HCT116 (cell line): ENCODE measurements at regions not wholly inside any gene's neighbourhood (a gene's known extent, or its start where the extent isn't known, plus 50 kb on each side); places are given as distances from the start of the nearest gene placed in this dataset.

Source experiments
- ATAC-seq: fragments of 200-7000 bp; cut with Tn5 transposase; 2 replicates; pipeline ENCODE4 v1.9.1; 2020; ENCODE audit warnings: mild to moderate bottlenecking, moderate library complexity
- BruUV-seq: library from RNA; stranded (reverse); fragments of 400-500 nt; replicated peaks from 2 replicates; lab custom pipeline; 2021; lab: Mats Ljungman, UMichigan
- CTCF ChIA-PET: fragments of 300-600 bp; sonication (Branson Sonifier 250); formaldehyde crosslinking; loops from one replicate; lab custom pipeline; 2021; ENCODE audit warnings: antibody characterized with exemption; lab: Charles Lee
- POLR2A ChIA-PET: fragments of 300-600, 350-600 bp; sonication (Branson Sonifier 250); formaldehyde crosslinking; loops from one replicate; lab custom pipeline; 2021; ENCODE audit warnings: antibody characterized with exemption; lab: Charles Lee
- RAD21 ChIA-PET, 2 experiments: fragments of 300-600 bp; sonication (Branson Sonifier 250); formaldehyde crosslinking; loops; one replicate each; lab custom pipeline; 2023; ENCODE audit warnings: low total read pairs in 2 of 2; ENCODE audit not compliant: uncharacterized antibody in 2 of 2, unreplicated experiment in 2 of 2, low non-redundant PET in 1 of 2; lab: Charles Lee
- DNase-seq: peaks from one replicate; pipeline ENCODE4 v3.0.0-alpha.2; 2010; ENCODE audit warnings: low read depth, low spot score
- H2AFZ ChIP-seq: fragments of 200-600 bp; shearing (Covaris generic), sonication (generic); 2 replicates; pipeline ENCODE4 v1.6.1; 2017; ENCODE audit warnings: low read depth, mixed run types, mixed read lengths, antibody characterized with exemption, low read length; ENCODE audit not compliant: poor library complexity, severe bottlenecking
- H3K27ac ChIP-seq: 2 replicates; pipeline ENCODE4 v1.5.1; 2012; ENCODE audit warnings: low read depth, low read length
- H3K27me3 ChIP-seq: fragments of 200-600 bp; sonication (generic); 2 replicates; pipeline ENCODE4 v1.6.1; 2016; ENCODE audit warnings: mixed run types, low read length, mixed read lengths; ENCODE audit not compliant: insufficient read depth
- H3K36me3 ChIP-seq, 2 experiments: fragments of 200-500 bp in 1 of 2; fragments of 200-600 bp in 1 of 2; sonication (Bioruptor generic) in 1 of 2; sonication (generic) in 1 of 2; 2 replicates each; pipeline versions ENCODE4 v1.5.1 to v1.6.1; 2014 to 2016; ENCODE audit warnings: low read length in 2 of 2, inconsistent platforms in 1 of 2, mixed read lengths in 1 of 2, mixed run types in 1 of 2; ENCODE audit not compliant: insufficient read depth in 2 of 2, control insufficient read depth in 1 of 2
- H3K4me1 ChIP-seq, 2 experiments: fragments of 200-600 bp in 1 of 2; sonication (generic) in 1 of 2; 2 replicates each; pipeline versions ENCODE4 v1.5.1 to v1.6.1; 2012 to 2017; ENCODE audit warnings: low read length in 2 of 2, inconsistent platforms in 1 of 2, mild to moderate bottlenecking in 1 of 2, mixed read lengths in 1 of 2, mixed run types in 1 of 2, moderate library complexity in 1 of 2; ENCODE audit not compliant: insufficient read depth in 2 of 2, control insufficient read depth in 1 of 2
- H3K4me2 ChIP-seq: fragments of 200-600 bp; sonication (generic); 2 replicates; pipeline ENCODE4 v1.6.1; 2017; ENCODE audit warnings: mixed run types, low read length, mixed read lengths
- H3K4me3 ChIP-seq, 2 experiments: fragments of 200-600 bp in 1 of 2; sonication (generic) in 1 of 2; replicated peaks in 1 of 2; 2 replicates each; pipeline ENCODE4 v1.5.1; 2011 to 2016; ENCODE audit warnings: low read length in 2 of 2, control low read depth in 1 of 2, low read depth in 1 of 2, mild to moderate bottlenecking in 1 of 2, mixed read lengths in 1 of 2, mixed run types in 1 of 2
- H3K79me2 ChIP-seq: fragments of 200-600 bp; sonication (generic); 2 replicates; pipeline ENCODE4 v1.6.1; 2017; ENCODE audit warnings: mild to moderate bottlenecking, mixed run types, low read length, moderate library complexity, mixed read lengths; ENCODE audit not compliant: insufficient read depth
- H3K9ac ChIP-seq: fragments of 200-600 bp; sonication (generic); 2 replicates; pipeline ENCODE4 v1.6.1; 2016; ENCODE audit warnings: low read length, mixed read lengths
- H3K9me2 ChIP-seq: fragments of 200-600 bp; sonication (generic), shearing (Covaris generic); 2 replicates; pipeline ENCODE4 v1.6.1; 2017; ENCODE audit warnings: mixed run types, mild to moderate bottlenecking, moderate library complexity; ENCODE audit not compliant: insufficient read depth
- H3K9me3 ChIP-seq, 2 experiments: fragments of 200-500 bp in 1 of 2; fragments of 200-600 bp in 1 of 2; sonication (Bioruptor generic) in 1 of 2; sonication (generic) in 1 of 2; 2 replicates each; pipeline ENCODE4 v1.6.1; 2014 to 2017; ENCODE audit warnings: low read length in 2 of 2, mixed read lengths in 2 of 2, inconsistent platforms in 1 of 2, low read depth in 1 of 2, mild to moderate bottlenecking in 1 of 2, mixed run types in 1 of 2, moderate library complexity in 1 of 2; ENCODE audit not compliant: control insufficient read depth in 1 of 2, insufficient read depth in 1 of 2
- H4K20me1 ChIP-seq: fragments of 200-600 bp; sonication (generic), shearing (Covaris generic); 2 replicates; pipeline ENCODE4 v1.6.1; 2017; ENCODE audit warnings: mixed run types, mild to moderate bottlenecking, moderate library complexity; ENCODE audit not compliant: insufficient read depth
- EZH2 ChIP-seq: fragments of 200-600 bp; sonication (generic); IDR thresholded peaks from 2 replicates; pipeline ENCODE4 v1.6.1; 2017; ENCODE audit warnings: antibody characterized with exemption, mixed run types
- FOSL1 ChIP-seq: IDR thresholded peaks from 2 replicates; pipeline ENCODE4 v1.6.1; 2012; ENCODE audit warnings: low read depth
- JUND ChIP-seq: IDR thresholded peaks from 2 replicates; pipeline ENCODE4 v1.6.1; 2012
- MAX ChIP-seq: IDR thresholded peaks from 2 replicates; pipeline ENCODE4 v1.6.1; 2012
- SIN3A ChIP-seq: IDR thresholded peaks from 2 replicates; pipeline ENCODE4 v1.6.1; 2012; ENCODE audit warnings: low read depth
- SP1 ChIP-seq: IDR thresholded peaks from 2 replicates; pipeline ENCODE4 v1.6.1; 2012; ENCODE audit warnings: low read depth
- TCF7L2 ChIP-seq: IDR thresholded peaks from 2 replicates; pipeline ENCODE4 v1.7.0; 2011; ENCODE audit warnings: borderline replicate concordance, inconsistent platforms; ENCODE audit not compliant: insufficient read depth, insufficient read length; ENCODE audit errors: extremely low read depth
- ZFX ChIP-seq: fragments of 450-650 bp; IDR thresholded peaks from 2 replicates; pipeline ENCODE4 v1.6.1; 2017
- ZNF274 ChIP-seq: fragments of 200-500 bp; sonication (Bioruptor generic); IDR thresholded peaks from 2 replicates; pipeline ENCODE4 v1.6.1; 2014; ENCODE audit warnings: mild to moderate bottlenecking, low read depth, low read length, inconsistent platforms
- intact Hi-C: fragments of 100-400 bp; cut with micrococcal nuclease; formaldehyde crosslinking; loops from 2 replicates; pipeline ENCODE4 v1.10.0; 2022

- CTCF ChIA-PET, result no interaction called here
- POLR2A ChIA-PET, result no interaction called here
- RAD21 ChIA-PET, result no interaction called here
- Histone ChIP-seq H3K9me3 (peaks cover 8 to 31% of the 10 kb centered on the region in 2 experiments), H3K9ac (no peak overlapping the region), H3K79me2 (no peaks in the 10 kb centered on the region), H3K4me1 (no peaks in the 10 kb centered on the region), H3K27me3 (no peaks in the 10 kb centered on the region), H3K27ac (no peak overlapping the region), H4K20me1 (no peaks in the 10 kb centered on the region), H3K36me3 (no peaks in the 10 kb centered on the region)
- intact Hi-C loops, result no loop called here
- no peak for TF ChIP-seq TCF7L2
- TF ChIP-seq EZH2, result no peak
- no peak for TF ChIP-seq ZFX
- TF ChIP-seq FOSL1, result no peak
- no peak for TF ChIP-seq ZNF274
- TF ChIP-seq, all 23 proteins: peak for 0
- no TSS peak for BruUV-seq
- DNase-seq (no peak), ATAC-seq (no peak)
- Histone ChIP-seq H3K9me2 (no peaks in the 10 kb centered on the region), H2AFZ (no peak overlapping the region), H3K4me2 (no peak overlapping the region), H3K4me3 (no peak overlapping the region)
Measured at GRCh38 chr13:58300224-58300623, 668.7 kb downstream of the PCDH17 start.

GRCh38 chr13:58300974-58301681 is 669.6 kb downstream of the PCDH17 start:
- BruUV-seq, result no TSS peak
- no peak overlapping the region for H3K4me3 ChIP-seq

More at GRCh38 chr13:58300974-58301681, 669.6 kb downstream of the PCDH17 start:
- TF ChIP-seq MAX (no peak), SIN3A (no peak), FOSL1 (no peak), JUND (no peak), SP1 (no peak)
- Histone ChIP-seq H3K27ac (no peak overlapping the region), H4K20me1 (no peaks in the 10 kb centered on the region), H3K27me3 (no peaks in the 10 kb centered on the region), H3K79me2 (no peaks in the 10 kb centered on the region), H3K9me3 (peaks cover 8 to 31% of the 10 kb centered on the region in 2 experiments), H2AFZ (no peak overlapping the region), H3K4me2 (no peak overlapping the region), H3K9ac (no peak overlapping the region), H3K36me3 (no peaks in the 10 kb centered on the region), H3K4me1 (no peaks in the 10 kb centered on the region), H3K9me2 (no peaks in the 10 kb centered on the region)
- no peak for DNase-seq
- no peak for ATAC-seq
- RAD21 ChIA-PET, result no interaction called here
- POLR2A ChIA-PET, result no interaction called here
- CTCF ChIA-PET, result no interaction called here
- intact Hi-C loops, result no loop called here
